HG03521 (cell line): ENCODE measurements at regions not wholly inside any gene's neighbourhood (a gene's known extent, or its start where the extent isn't known, plus 50 kb on each side); places are given as distances from the start of the nearest gene placed in this dataset.
"Not testable (repeated sequence)": the region's sequence is repeated elsewhere in the genome, so short reads cannot be mapped to it uniquely, and the experiment has no call there.

ENCODE experiments used
- ATAC-seq: cut with Tn5 transposase; IDR thresholded peaks from one replicate; pipeline ENCODE4 v1.9.1; 2021; ENCODE audit warnings: mild to moderate bottlenecking, moderate library complexity; ENCODE audit not compliant: unreplicated experiment

DNA sequence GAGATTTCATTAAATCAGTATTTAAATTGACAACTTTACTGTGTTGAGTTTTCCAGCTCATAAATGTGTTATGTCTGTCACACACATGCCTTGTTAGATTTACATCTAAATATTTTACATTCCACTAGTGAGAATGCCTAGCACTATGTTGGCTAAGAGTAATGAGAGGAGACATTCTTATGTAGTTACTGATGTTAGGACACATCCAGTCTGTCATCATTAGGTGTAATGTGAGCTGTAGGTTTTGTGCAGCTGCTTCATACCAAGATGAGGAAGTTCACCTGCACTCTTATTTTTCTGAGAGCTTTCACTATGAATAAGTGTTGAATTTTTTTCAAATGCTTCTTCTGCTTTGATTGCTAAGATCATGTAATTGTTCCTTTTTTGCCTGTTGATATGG is 218.0 kb upstream of the IGFBP3 start:
- ATAC-seq, result no peak

DNA sequence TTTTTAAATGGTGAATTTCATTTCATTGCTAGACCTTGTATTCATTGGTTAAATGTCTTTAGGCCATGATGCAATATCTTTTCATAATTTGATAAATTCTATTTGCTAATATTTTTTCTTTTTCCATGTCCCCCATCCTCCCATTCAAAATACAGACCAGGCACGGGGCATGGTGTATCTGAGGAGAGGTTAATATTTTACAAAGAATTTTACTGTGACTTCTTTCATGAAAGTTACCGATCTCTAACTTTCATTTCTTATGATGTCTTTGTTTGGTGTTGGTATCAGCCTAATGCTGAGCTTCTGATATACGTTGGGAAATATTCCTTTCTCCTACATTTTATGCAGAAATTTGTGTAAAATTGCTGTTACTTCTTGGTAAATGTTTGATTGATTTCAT is 216.7 kb upstream of the IGFBP3 start:
- ATAC-seq, result no peak

DNA sequence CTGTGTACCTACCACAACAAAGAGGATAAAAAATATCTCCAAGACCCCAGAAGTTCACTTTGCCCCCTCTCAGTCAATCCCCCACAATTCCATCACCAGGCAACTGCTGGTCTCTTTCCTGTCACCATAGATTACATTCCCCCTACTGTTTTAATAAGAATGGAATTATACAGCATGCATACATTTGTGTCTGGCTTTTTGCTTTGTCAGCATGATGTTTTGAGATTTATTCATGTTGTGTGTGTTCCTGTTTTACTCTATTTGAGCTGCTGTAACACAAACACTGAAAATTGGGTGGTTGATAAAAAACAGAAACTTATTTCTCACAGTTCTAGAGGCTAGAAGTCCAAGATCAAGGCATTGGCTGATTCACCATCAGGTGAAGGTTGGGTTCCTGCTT is 214.5 kb upstream of the IGFBP3 start:
- no peak for ATAC-seq

DNA sequence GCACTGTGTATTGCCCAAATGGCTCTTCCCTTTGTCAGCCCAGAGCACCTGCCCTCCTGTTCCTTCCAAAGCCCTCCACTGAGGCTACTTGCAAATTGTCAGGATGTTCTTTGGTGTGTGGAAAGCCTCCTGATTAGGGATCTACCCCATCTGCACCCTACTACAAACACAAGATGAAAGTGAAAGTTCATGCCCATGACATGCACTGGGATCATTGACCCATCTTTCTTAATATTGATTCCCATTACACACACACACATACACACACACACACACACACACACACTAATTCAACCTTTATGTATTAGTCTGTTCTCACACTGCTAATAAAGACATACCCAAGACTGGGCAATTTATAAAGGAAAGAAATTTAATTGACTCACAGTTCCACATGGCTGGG is 213.7 kb upstream of the IGFBP3 start:
- ATAC-seq, result no peak

DNA sequence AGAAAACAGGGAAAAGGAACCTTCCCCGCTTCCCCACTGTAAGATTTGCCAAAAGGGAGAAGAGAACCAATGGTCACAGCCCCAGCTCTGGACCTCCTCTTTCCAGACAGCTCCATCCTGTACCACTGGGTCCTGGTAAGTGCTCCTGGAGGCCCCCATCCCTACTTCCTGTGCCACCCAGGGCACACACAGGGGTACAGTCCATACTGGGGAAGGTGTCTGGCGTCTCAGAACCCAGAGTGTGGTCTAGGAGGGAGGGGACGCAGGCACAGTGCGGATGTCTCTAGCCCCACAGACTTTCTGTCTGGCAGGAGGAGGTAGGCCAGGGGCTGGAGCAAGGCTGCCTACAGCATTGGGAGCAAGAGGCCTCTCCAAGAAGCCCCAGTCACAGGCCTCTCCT is 213.3 kb upstream of the IGFBP3 start:
- no peak for ATAC-seq

DNA sequence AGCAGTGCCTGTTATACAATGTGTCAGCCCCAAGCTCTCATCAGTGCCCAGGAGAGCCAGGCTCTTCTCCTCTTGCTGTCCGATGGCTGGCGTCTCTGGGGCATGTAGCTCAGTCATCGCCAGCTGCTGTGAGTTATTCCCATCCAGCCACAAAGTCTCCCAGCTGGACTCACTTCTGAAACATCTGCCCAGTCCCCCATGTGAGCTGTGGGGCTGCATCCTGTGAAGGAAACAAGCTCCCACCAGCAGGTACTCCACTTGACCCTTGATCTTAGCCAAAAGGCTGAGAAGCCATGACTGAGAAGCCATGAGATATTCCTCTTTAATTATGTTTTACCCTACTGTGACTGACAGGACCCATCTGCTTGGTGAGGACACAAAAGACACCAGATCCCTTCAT is 212.7 kb upstream of the IGFBP3 start:
- no peak for ATAC-seq

DNA sequence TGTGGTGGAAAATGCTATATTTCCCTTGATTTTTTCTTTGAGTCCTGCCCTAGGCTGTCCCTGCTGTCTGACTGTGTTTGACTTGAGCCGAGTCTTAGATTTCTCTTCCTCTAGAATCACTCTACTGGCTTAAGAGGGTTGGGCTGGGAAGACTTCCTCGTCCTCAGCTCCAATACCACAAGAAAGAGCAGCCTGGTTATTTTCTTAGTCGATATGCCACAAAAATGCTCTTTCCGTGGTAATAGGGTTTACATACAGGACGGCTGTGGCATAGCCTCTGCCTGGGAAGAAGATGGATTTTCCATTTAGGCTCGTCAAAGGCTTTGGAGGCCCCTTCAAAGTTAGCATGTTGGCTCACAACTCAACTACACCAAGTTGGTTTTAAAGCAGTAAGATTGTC is 212.0 kb upstream of the IGFBP3 start:
- no peak for ATAC-seq

DNA sequence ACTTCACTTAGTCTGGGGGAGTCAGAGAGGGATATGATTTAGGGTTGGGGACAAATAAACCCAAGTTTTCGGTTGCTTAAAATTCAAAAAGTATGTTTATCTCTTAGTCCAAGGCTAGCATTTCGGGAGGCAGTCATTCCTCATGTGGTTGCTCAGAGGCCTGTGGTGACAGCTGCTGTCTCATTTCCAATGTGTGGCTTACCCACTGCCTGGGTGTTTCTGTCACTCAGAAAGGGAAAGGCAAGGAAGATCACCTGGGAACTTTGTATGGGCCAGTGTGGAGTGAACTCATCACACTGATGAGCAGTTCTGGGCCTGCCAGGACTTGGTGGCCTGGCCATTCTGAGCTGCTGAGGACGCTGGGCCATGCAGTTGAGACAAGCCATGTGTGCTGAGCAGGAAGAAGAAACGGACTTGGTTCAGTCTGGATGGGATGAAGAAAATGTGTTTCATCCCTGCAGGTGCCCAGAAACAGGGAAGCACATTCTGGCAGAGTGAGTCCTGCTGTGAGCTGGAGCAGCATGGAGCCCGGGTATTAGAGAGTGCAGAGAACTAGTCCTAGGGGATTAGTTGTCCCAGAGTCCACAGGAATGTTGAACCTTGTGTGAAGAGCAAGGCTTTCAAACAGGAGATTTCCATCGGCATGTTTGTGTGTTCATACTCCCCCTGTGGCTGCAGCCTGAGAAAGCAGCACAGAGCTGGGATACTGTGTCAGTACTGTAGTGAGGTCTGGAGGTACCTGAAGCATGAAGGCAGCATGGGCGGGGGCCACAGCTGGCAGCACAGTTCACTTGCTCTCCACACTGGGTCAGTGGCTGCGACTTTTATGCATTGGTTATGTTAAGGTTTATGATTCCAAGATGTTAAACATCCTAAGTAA is 211.1 kb upstream of the IGFBP3 start:
- ATAC-seq, result no peak

DNA sequence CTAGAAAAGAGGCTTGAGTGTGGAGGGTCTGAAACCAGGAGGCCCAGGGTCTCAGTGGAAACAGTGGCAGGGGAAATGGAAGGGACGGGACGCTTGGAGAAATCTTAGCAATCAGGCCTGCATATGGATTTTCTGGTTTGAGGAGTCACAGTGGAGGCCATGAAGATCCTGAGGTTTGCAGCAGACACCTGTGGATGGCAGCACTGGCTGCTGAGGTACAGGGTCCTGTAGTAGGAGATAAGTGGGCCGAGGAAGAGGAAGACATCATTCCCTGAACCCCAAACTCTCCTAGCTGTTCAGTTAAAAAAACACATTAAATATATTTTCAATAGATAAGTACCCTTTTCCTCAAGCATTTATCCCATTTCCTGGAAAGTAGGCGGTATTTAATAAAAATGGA is 208.8 kb upstream of the IGFBP3 start:
- no peak for ATAC-seq

DNA sequence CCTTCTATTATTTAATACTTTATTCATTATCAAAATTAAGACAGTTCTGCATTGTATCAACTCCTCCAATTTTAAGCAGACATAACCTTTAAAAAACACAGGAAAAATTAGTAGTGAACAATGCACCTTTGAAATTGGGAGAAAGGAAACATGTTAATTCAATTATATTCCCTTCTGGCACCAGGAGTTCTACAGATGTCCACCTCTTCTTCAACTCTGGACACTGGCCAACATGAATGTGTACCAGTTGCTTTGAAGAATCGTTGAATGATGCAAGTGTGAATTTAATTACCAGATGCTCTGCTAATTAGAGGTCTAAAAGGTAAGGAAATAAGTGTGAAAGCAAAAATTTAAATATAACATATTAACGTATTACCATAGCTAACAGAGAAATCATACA is 206.7 kb upstream of the IGFBP3 start:
- ATAC-seq, result no peak

DNA sequence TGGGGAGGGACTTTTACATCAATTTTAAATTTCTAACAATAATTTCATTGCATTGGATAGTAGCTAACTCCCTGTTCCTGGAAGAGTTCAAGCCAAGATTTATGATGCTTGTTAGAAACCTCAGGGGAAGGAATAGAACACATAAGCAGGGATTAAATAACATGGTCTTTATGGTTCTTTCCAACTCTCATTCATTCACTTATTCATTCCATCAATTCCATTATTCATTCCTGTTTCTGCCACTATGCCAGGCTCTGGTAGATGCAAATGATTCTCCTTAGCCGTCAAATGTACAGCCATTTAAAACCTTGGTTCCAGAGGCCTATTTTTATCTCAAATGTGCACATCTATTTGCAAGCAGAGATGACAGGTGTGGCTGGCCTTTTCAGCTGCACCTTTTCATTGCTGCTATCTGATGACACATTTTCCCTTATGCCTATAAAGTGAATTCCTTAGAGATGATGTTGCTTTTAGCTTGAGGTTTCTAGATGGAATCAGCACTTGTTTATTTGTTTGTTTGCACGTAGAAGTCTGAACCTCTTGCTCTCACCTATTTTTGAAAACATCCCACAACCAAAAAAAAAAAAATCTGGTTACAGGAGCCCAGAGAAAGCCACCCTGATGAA is 205.7 kb upstream of the IGFBP3 start:
- ATAC-seq, result no peak

DNA sequence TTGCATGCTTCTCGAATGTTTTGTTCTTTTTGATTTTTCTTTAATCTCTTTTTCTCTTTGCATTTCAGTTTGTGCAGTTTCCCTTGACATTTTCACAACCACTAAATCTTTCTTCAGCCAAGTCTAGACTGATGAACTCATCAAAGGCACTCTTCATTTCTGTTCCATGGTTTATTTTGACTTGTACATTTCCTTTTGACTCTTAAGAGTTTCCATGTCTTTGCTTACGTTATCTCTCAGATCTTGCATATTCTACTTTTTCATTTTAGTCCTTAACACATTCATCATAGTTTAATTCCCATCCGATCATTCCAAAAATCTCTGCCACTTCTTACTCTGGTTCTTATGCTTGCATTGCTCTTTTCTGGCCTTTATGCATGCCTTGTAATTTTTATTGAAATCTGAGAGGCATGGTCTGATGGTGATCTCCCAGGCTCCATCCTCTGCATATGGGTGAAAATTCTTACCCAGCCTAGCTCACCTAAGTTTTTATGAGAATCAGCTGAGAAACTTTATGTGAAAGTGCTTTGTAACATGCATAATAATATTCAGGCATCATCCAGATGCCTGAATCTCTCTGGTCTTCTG is 202.8 kb upstream of the IGFBP3 start:
- no peak for ATAC-seq

DNA sequence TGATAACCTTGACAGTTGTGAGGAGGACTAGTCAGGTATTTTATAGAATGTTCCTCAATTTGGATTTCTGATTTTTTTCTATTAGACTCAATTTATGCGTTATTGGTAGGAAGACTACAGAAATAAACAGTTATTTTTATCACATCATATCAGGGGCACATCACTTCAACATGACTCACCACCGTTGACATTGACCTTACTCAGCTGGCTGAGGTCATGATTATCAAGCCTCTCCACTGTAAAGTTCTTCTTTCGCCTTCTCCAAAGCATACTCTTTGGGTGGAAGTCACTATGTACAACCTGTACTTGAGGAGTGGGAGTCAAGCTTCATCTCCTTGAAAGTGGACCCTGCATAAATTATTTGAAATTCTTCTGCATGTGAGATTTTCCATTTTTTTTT is 194.3 kb upstream of the IGFBP3 start:
- no peak for ATAC-seq

DNA sequence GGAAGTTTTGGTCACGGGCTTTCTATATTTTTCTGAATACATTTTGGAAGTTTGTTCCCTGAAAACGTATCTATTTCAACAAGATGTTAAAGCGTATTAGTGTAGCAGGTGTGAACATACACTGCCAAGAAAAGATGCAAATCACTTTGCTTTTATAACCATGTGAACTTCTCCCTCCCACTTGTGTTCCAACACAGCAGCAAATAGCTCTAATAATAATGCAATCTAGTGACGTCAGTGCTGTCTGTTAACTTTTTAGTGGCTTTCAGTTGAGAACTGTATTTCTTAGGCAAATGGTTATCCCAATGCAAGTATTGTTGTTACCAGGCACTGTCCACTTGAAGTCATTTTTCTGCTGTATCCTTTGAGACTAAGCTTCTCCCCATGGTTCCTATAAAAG is 188.4 kb upstream of the IGFBP3 start:
- ATAC-seq, result no peak

DNA sequence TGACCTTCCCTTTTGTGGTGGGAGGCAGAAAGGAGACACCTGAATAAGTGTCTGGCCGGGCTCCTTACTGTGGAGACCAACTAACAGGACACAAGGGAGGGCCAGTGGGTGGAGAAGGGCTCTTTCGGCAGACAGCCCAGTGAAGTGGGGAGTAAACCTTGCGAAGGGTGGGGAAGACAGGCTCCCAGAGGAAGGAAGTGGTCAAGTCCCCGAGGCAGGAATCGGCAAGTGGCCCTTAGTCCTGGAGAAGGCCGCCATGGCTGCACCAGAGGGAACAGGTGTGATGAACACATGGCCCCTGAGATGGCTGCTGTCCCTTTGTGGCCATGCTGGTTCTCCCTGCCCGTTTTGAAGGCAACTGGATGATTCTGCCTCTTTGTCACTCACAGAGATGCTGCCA is 187.2 kb upstream of the IGFBP3 start:
- no peak for ATAC-seq

DNA sequence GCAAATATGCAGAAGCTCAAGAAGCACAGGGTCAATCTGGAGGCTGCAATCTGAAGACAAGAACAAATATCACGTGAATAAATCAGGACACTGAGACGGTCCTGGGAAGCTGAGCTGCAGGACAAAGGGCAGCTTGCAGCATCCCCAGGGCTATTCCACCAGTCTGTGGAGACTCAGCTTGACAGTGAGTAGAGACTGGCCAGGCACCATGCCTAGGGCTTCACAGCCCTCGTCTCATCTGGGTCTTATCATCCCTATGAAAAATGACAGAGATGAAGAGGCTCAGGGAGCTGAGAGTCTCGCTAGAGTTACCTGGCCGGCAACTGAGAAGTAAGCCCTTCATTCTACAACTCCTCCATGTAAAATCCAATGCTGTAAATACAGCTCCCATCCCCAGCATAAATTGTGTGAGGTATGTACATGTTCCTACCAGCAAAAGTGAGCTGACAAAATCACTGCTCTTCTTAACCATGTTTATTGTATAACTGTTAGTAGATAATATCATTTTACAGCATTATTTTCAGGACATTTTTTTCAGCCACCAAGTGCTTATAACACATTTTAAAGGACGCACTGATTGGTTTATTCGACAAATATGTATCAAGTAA is 186.6 kb upstream of the IGFBP3 start:
- no peak for ATAC-seq

DNA sequence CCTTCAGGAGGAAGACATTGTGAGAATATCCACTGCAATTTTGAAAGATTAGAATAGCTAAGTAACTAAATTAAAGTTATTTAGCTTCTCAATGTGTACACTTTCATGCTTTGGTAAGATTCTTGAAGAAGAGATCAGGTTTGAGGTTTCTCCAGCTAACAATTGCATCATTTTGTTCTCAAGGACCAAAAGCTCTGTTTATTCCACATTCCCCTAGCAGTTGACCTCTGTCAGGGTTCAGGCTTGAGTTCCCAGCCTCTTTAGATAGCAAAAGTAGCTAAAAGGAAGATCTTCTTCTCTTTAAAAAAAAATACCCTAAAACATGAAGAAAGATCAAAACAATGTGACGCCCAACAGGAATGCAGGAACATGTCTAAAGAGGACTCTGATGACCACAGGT is 179.4 kb upstream of the IGFBP3 start:
- ATAC-seq, result no peak

DNA sequence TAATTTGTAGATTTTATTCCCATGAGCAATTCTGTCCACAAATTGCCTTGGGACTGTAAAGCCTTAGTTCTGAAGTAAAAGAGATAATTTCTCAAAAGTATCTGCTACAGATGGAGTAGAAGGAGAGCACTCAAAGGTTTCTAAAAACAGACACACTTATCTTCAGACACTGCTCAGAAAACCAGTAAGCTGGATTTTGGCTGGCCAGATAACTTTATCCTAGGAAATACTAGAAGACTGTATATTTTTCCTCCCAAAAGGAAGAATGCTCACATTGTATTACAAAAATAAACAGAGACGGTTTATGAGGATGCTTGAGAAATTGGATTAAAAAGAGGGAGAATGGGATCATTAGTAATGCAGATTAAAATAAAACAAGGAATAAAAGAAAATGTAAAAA is 178.0 kb upstream of the IGFBP3 start:
- no peak for ATAC-seq

DNA sequence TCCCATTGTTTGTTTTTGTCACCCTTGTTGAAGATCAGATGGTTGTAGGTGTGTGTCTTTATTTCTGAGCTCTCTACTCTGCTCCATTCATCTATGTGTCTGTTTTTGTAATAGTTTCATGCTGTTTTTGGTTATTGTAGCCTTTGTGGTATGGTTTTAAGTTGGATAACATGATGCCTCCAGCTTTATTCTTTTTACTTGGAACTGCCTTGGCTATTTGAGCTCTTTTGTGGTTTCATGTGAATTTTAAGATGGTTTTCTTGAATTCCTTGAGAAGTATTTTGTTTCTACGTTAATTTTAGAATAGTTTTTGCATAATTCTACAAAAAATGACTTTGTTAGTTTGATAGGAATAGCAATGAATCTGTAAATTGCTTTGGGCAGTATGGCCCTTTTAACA is 170.0 kb upstream of the IGFBP3 start:
- ATAC-seq, result no peak

DNA sequence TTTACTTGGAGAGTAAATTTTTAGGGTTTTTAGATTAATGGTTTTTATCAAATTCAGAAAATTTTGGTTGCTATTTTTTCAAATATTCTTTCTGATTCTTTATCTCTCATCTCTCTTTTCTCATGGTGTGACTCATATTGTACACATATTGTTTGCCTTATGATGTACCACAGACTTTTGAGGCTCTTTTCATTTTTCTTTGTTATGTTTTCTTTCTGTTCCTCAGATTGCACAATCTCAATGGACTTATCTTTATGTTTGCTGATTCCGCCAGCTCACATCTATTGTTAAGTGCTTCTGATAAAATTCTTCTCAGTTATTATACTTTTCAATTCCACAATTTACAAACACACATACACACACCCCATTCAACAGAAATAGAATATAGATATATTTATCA is 168.2 kb upstream of the IGFBP3 start:
- ATAC-seq, result no peak

DNA sequence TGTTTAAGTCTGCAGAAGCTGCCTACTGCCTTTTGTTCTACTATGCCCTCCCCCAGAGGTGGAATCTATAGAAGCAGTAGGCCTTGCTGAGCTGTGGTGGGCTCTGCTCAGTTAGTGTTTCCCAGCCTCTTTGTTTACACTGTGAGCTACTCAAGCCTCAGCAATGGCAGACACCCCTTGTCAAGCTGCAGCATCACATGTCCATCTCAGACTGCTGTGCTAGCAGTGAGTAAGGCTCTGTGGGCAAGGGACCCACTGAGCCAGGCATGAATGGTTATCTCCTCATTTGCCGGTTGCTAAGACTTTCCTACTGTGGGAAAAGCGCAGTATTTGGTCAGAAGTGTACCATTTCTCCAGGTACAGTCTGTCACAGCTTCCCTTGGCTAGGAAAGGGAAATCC is 167.4 kb upstream of the IGFBP3 start:
- ATAC-seq, result not testable (repeated sequence)

DNA sequence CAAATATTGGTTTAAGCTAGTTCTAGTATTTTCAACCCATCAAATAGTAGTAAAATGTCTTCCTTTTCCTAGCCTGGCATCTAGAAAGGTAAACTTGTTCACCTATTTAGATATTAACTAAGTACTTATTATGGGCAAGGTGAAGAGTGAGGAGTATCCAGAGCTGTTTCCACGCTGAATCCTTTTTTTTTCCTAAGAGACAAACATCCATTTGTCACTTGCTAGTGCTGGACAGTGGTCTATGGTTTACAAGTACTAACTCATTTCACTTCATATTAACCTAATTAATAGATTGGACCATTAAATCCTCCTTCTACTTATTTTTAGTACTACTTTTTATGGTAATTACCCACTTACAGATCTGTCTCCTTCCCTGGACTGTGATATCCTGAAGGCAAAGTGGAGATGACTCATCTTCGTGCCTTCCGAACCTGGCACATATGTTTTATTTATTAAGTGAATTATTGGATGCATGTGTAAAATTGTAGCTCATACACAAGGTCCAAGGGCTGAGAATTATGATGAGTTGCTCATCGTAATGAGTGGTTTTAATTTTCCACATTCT is 159.6 kb upstream of the IGFBP3 start:
- no peak for ATAC-seq
